ENCODE measurements at regions not wholly inside any gene's neighbourhood (a gene's known extent, or its start where the extent isn't known, plus 50 kb on each side); places are given as distances from the start of the nearest gene placed in this dataset.

DNA sequence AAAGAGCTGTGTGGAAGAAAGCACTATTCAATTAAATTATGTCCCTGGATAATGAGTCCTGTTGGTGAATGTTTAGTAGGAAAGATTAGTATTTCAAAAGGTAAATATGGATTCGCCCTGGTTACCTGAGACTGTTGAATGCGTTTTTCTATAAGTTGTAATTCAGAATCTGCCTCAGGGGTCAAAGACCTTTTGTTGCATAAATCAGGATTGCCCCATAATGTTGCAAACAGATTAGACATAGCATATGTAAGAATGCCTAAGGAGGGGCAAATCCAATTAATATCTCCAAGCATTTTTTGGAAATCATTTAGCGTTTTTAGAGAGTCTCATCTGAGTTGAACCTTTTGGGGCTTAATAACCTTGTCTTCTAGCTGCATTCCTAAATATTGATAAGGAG lies 70.1 kb upstream of the ARL4D start:
- Histone ChIP-seq H3K4me3 (replicated peaks; ENCODE audit: low read depth, low read length) (no peak overlapping the region), H3K27me3 (replicated peaks; ENCODE audit: control insufficient read depth, insufficient read depth, low read length) (no peaks in the 10 kb centered on the region), H3K36me3 (ENCODE audit: control insufficient read depth, insufficient read depth, low read length) (no peaks in the 10 kb centered on the region)
- no peak for DNase-seq (ENCODE audit: extremely low read depth, insufficient read length)
- TF ChIP-seq, protein P1, sequence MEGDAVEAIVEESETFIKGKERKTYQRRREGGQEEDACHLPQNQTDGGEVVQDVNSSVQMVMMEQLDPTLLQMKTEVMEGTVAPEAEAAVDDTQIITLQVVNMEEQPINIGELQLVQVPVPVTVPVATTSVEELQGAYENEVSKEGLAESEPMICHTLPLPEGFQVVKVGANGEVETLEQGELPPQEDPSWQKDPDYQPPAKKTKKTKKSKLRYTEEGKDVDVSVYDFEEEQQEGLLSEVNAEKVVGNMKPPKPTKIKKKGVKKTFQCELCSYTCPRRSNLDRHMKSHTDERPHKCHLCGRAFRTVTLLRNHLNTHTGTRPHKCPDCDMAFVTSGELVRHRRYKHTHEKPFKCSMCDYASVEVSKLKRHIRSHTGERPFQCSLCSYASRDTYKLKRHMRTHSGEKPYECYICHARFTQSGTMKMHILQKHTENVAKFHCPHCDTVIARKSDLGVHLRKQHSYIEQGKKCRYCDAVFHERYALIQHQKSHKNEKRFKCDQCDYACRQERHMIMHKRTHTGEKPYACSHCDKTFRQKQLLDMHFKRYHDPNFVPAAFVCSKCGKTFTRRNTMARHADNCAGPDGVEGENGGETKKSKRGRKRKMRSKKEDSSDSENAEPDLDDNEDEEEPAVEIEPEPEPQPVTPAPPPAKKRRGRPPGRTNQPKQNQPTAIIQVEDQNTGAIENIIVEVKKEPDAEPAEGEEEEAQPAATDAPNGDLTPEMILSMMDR (IDR thresholded peaks at IDR 0.05; ENCODE audit: insufficient read depth, low read length, poor library complexity, severe bottlenecking): no peak

DNA sequence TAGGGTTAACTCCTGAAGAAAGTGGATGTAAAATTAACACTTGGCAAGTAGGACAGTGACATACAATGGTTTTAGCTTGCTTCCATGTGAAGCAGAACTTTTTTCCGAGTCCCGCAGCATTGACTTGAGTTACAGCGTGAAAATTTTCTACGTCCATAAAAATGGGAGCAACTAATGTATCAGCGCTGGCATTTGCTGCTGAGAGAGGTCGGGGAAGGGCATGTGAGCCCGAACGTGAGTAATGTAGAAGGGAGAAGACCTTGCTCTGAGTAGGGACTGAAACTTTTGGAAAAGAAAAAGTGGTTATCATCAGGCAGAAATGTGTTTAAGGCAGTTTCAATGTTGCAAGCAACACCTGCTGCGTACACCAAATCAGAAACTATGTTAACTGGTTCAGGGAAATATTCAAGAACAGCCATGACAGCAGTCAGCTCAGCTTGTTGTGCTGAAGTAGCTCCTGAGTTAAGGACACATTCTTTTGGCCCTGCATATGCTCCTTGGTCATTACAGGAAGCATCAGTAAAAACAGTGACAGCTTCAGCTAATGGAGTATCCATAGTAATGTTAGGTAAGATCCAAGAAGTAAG lies 70.9 kb upstream of the ARL4D start:
- no peak for DNase-seq (ENCODE audit: extremely low read depth, insufficient read length)
- Histone ChIP-seq H3K27me3 (replicated peaks; ENCODE audit: control insufficient read depth, insufficient read depth, low read length) (no peaks in the 10 kb centered on the region), H3K36me3 (ENCODE audit: control insufficient read depth, insufficient read depth, low read length) (no peaks in the 10 kb centered on the region), H3K4me3 (replicated peaks; ENCODE audit: low read depth, low read length) (no peak overlapping the region)
- TF ChIP-seq, protein P1 (IDR thresholded peaks at IDR 0.05; ENCODE audit: insufficient read depth, low read length, poor library complexity, severe bottlenecking): no peak

DNA sequence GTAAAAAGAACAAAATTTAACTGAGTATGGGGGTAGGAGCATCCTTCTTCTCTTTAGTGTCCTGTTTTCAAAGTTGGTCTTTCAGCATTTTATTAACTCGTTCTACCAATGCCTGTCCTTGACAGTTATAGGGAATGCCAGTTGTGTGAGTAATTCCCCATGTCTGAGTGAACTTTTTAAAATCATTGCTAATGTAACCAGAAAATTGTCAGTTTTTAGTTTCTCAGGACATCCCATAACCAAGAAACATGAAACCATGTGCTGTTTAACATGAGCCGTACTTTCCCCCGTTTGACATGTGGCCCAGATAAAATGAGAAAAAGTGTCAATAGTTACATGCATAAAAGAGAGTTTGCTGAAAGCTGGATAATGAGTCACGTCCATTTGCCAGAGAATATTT lies 71.4 kb upstream of the ARL4D start:
- H3K36me3 ChIP-seq (ENCODE audit: control insufficient read depth, insufficient read depth, low read length): no peaks in the 10 kb centered on the region
- H3K4me3 ChIP-seq (replicated peaks; ENCODE audit: low read depth, low read length): no peak overlapping the region
- TF ChIP-seq, protein P1 (IDR thresholded peaks at IDR 0.05; ENCODE audit: insufficient read depth, low read length, poor library complexity, severe bottlenecking): no peak
- DNase-seq (ENCODE audit: extremely low read depth, insufficient read length): no peak
- no peaks in the 10 kb centered on the region for H3K27me3 ChIP-seq (replicated peaks; ENCODE audit: control insufficient read depth, insufficient read depth, low read length)

DNA sequence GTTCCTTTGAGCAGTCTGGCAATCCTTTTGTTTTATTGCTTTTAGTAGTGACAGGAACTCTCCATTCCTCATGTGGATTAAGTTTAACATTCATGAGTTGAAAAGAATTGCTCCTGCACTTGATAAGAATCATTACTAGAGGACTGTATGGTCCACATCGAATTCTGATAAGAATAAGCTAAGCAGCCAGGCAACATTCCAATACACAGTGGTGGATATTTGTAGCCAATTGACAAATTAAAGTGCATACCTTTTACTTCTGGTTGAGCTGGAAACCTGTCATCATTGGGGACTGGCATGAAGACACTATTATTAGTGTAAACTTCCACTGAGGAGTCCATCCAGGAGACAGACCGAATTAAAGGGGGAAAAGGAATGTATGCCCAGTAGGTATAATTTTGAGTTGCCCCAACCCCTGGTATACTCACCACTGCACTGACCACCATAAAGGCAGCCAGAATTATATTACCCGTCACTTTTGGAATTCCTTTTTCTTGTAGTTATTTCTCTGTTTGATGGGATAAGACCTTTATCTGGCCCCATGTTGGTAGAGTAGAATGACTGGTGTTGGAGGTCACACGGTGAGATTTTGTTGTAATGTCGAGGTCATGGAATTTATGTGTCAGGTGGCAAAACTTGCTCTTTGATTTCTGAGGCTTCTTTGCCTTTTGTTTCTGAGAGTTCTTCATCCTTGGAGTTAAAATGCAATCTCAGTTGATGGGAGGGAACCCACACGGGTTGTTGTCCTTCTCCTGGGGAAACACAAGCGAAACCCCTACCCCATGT lies 72.1 kb upstream of the ARL4D start:
- TF ChIP-seq, protein P1 (IDR thresholded peaks at IDR 0.05; ENCODE audit: insufficient read depth, low read length, poor library complexity, severe bottlenecking): no peak
- H3K27me3 ChIP-seq (replicated peaks; ENCODE audit: control insufficient read depth, insufficient read depth, low read length): no peaks in the 10 kb centered on the region
- no peak overlapping the region for H3K4me3 ChIP-seq (replicated peaks; ENCODE audit: low read depth, low read length)
- DNase-seq (ENCODE audit: extremely low read depth, insufficient read length): no peak
- no peaks in the 10 kb centered on the region for H3K36me3 ChIP-seq (ENCODE audit: control insufficient read depth, insufficient read depth, low read length)

DNA sequence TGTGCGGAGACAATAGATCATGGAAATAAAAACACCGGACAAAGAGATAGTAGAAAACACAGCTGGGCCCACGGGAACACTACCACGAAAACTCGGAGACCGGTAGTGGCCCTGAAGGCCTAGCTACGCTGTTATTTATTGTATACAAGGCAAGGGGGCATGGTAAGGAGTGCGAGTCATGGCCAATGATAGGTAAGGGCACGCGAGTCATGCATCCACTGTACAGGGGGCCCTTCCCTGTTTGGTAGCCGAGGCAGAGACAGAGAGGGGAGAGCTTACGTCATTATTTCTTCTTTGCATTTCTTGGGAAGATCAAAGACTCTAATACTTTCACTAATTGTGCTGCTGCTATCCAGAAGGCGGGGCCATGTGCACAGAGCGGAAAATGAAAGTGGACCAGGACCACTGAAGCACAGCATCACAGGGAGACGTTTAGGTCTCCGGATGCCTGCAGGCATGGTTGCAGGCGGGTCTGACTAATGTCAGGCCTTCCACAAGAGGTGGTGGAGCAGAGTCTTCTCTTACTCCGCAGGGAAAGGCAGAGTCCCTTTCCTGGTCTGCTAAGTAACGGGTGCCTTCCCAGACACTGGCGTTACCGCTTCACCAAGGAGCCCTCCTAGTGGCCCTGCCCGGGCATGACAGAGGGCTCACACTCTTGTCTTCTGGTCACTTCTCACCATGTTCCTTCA lies 74.4 kb upstream of the ARL4D start:
- H3K36me3 ChIP-seq (ENCODE audit: control insufficient read depth, insufficient read depth, low read length): no peaks in the 10 kb centered on the region
- TF ChIP-seq, protein P1 (IDR thresholded peaks at IDR 0.05; ENCODE audit: insufficient read depth, low read length, poor library complexity, severe bottlenecking): no peak
- no peaks in the 10 kb centered on the region for H3K27me3 ChIP-seq (replicated peaks; ENCODE audit: control insufficient read depth, insufficient read depth, low read length)
- peak; percentile 61 for DNase-seq (ENCODE audit: extremely low read depth, insufficient read length)
- no peak overlapping the region for H3K4me3 ChIP-seq (replicated peaks; ENCODE audit: low read depth, low read length)
